GM20000 (cell line): ENCODE measurements at regions not wholly inside any gene's neighbourhood (a gene's known extent, or its start where the extent isn't known, plus 50 kb on each side); places are given as distances from the start of the nearest gene placed in this dataset.

Experiments used
- DNase-seq: peaks from one replicate; pipeline ENCODE4 v3.0.0; 2012; ENCODE audit warnings: low spot score
- TF ChIP-seq, protein P1 (sequence below): IDR thresholded peaks from 2 replicates; pipeline ENCODE4 v1.5.1; 2012; ENCODE audit warnings: mild to moderate bottlenecking, control low read depth; ENCODE audit errors: extremely low read depth, missing control alignments

DNA sequence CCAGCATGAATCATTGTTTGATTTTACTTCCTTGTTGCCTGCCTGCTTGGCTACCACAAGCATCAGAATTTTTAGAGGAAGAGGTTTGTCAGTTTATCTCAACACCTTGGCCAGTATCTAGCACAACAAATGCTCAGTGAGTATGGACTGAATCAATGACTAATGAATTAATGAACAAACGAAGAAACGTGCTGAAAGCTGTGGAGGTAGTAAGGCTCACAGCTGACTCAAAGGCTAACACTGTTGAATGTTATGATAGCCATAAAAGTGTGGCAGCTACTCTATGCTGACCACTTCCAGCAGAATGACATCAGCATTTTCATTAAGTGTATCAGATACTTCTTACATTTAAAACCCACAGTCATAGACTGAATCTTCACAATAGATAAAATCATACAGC lies 543.4 kb downstream of the IRS1 start:
- DNase-seq = no peak
- TF ChIP-seq, protein P1, sequence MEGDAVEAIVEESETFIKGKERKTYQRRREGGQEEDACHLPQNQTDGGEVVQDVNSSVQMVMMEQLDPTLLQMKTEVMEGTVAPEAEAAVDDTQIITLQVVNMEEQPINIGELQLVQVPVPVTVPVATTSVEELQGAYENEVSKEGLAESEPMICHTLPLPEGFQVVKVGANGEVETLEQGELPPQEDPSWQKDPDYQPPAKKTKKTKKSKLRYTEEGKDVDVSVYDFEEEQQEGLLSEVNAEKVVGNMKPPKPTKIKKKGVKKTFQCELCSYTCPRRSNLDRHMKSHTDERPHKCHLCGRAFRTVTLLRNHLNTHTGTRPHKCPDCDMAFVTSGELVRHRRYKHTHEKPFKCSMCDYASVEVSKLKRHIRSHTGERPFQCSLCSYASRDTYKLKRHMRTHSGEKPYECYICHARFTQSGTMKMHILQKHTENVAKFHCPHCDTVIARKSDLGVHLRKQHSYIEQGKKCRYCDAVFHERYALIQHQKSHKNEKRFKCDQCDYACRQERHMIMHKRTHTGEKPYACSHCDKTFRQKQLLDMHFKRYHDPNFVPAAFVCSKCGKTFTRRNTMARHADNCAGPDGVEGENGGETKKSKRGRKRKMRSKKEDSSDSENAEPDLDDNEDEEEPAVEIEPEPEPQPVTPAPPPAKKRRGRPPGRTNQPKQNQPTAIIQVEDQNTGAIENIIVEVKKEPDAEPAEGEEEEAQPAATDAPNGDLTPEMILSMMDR = no peak

DNA sequence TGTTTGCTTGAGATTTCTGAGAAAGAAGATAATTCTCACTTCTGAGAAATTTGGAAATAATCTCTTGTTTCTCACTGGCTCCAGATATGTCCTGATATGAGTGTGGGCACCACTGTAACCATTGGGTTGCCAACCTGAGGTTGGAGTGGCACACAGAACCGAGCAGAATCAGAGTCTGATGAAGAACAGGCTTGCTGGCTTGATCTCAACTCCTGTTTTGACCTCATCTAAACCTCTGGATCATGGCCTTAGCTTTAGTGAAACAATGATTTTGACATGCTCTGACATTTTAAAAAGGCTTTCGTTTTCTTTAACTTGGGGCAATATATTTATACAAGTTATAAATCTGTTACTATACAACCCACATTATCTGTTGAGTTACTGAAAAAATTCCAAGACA lies 548.0 kb downstream of the IRS1 start:
- TF ChIP-seq, protein P1 = no peak
- no peak for DNase-seq

DNA sequence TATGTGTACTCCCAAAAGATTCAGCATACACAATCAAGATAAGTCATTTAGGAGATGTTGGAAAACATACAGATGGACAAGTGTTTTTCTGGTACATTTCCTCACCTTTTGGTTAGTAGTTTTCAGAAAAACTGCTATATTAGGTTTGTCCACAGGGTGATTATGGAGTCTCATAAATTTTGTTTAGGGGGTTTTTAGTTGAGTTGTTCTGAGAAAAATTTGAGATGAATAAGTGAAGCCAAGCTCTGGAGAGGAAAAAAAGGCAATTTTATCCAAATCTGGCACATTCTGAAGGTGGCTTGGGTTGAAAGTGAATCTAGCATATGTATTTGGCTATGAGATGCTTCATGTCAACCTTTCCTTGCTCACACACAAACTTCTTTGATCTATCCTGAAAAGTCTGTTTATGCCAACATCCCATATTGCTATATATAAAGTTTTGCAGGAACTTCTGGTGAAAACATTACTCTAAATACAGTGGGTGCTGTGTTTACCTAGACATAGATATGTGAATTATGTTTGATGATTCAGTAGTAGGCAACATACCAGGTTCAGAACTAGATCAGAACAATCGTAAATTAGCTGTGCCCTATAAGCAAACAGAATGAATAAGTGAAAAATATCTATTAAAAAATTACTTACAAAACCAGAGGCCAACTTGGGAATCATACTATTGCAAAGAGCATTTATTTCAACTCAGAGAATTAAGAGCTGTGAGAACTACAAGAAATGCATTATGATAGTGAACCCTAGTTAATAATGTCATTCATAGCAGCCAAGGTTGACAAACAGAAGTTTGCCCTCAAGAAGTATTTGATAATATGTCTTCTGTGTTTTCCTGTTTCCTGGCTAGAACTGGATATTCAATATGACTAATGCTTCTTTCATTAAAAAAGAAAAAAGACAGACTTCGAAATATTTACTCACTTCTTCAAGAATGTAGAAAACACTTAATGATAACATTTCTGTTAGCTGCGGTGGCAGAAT lies 552.0 kb downstream of the IRS1 start:
- DNase-seq = no peak
- TF ChIP-seq, protein P1 = no peak

DNA sequence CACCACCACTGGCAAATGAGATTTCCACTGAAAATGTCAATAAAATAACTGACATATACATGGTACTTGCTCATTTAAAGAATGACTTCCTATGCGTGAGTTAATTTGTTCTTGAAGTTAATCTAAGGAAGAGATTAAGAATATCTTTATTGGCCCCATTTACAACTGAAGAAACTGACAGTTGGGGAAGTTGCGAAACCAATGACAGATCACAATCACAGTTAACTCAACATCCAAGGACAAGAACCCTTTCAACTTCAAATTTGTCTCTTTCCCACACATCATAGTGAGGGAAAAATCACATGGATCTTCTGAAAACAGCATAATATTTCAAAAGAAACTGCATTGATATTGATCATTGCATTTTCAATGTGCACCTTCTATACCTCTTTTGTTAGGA lies 565.4 kb downstream of the IRS1 start:
- TF ChIP-seq, protein P1 = no peak
- DNase-seq = no peak

DNA sequence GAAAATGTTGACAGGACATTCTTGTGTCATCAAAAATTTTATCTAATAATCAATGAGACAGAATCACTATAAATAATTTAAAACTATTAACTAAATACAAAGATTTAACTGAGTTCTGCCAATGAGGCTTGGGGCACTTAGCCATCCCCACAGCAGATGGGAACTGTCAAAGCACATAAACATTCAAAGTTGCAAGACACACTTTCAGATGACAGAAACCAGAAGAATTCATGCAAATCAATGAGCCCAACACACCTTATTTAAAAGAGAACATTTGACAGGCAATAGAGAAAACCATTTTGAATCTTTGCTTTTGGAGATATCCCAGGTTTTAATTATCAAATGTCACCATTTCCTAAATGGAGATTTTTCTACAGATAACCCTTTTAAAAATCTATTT lies 566.2 kb downstream of the IRS1 start:
- TF ChIP-seq, protein P1 = no peak

DNA sequence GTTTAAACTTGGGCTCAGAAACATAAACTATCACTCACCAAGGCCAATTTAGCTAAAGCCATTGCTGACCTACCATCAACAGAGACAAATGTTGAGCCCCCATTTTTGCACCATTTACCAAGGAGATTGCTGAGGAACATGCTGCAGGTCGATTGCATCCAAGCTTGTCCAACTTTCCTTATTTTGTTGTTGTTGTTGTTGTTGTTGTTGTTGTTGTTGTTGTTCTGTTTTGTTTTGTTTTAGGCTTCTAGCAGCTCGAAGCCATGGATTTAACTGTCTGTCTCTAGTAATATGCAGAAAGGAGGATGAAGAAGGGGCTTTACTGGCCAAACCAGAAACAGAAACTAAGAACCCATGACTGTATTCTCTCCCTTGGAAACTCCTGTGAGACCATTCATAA lies 571.5 kb downstream of the IRS1 start:
- no peak for DNase-seq
- TF ChIP-seq, protein P1 = no peak

More for the DNA sequence above, 566.2 kb downstream of the IRS1 start:
- no peak for DNase-seq

DNA sequence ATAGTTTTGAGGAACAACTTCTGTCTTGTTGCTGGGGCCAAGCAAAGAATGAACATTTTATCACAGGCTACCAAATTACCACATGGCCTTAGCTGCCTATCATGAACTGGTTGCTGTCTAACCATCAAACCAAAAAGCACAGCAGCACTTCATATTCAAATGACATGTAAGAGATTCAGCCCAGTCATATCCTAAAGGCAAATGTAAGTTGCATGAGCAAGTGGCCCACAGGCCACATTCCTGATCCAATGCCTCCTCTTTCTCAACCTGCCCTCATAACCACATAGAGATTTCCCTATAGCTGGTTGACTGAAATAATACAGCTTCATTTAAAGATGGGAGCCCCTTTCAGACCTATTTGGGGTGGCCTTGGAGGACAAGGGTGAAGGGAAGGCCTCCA lies 572.3 kb downstream of the IRS1 start:
- no peak for DNase-seq
- TF ChIP-seq, protein P1 = no peak
